Body of pancreas (tissue), 4 donors: ENCODE measurements at regions not wholly inside any gene's neighbourhood (a gene's known extent, or its start where the extent isn't known, plus 50 kb on each side); places are given as distances from the start of the nearest gene placed in this dataset.

Experiments
- ATAC-seq: fragments of 150-250 bp; one replicate; pipeline ENCODE4 v1.9.1; 2016
- DNase-seq, 4 donors: peaks; one replicate each; pipeline ENCODE4 v3.0.0-alpha.2; 2019
- H3K27ac ChIP-seq, 4 donors: fragments of 200-600 bp; sonication (generic); 1 replicate in 3 of 4; 2 replicates in 1 of 4; pipeline versions ENCODE4 v1.5.1 to v1.6.1; 2016 to 2019; ENCODE audit warnings: mild to moderate bottlenecking in 1 of 4, mixed read lengths in 1 of 4, moderate library complexity in 1 of 4
- H3K27me3 ChIP-seq, 2 donors: fragments of 200-600 bp; sonication (generic); one replicate each; pipeline ENCODE4 v1.6.0; 2016; ENCODE audit warnings: mild to moderate bottlenecking in 1 of 2
- H3K36me3 ChIP-seq, 2 donors: fragments of 200-600 bp; sonication (generic); replicated peaks in 1 of 2; 2 replicates each; pipeline ENCODE4 v1.5.1; 2016; ENCODE audit warnings: low read depth in 2 of 2; ENCODE audit not compliant: insufficient read depth in 1 of 2
- H3K4me1 ChIP-seq: fragments of 200-600 bp; sonication (generic); one replicate; pipeline ENCODE4 v1.6.0; 2016
- H3K4me3 ChIP-seq, 2 donors: fragments of 200-600 bp; sonication (generic); 1 replicate in 1 of 2; 2 replicates in 1 of 2; pipeline ENCODE4 v1.5.1; 2016 to 2019
- H3K9me3 ChIP-seq, 3 donors: fragments of 200-600 bp; sonication (generic); 1 replicate in 2 of 3; 2 replicates in 1 of 3; pipeline ENCODE4 v1.5.1; 2016
- CTCF ChIP-seq, 7 experiments: fragments of 450-650 bp in 4 of 7; fragments of 200-600 bp in 3 of 7; sonication (generic) in 3 of 7; IDR thresholded peaks; one replicate each; pipeline ENCODE4 v1.5.1; 2016 to 2019; ENCODE audit warnings: antibody characterized with exemption in 7 of 7
- POLR2A ChIP-seq, 3 donors: fragments of 450-650 bp; IDR thresholded peaks; one replicate each; pipeline ENCODE4 v1.6.1; 2016; ENCODE audit warnings: antibody characterized with exemption in 3 of 3, mild to moderate bottlenecking in 2 of 3
- WGBS, 2 donors: methylation state at CpG; one replicate each; pipeline ENCODE4 v1.1.5; 2017; 5-methylcytosine and 5-hydroxymethylcytosine counted together
- intact Hi-C: fragments of 100-400 bp; cut with DNase I; formaldehyde crosslinking; loops from one replicate; pipeline ENCODE4 v1.15.1; 2023

DNA sequence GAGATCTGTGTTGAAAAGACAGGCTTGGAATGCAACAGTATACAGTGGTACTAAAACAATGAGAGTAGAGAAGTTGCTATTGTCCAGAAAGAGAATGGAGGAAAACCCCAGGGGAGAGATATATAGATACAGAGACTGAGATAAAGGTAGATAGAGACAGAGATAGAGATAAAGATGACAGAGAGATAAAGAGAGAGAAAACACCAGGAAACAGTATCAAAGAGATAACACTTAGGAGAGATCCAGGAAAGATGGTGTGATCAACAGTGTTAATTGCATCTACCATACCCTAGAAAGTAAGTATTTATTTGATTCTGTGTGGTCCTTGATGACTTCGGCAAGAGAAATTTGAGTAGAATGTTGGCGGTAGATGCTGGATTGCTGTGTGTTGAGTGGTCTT, 461.8 kb upstream of the RIOK2 start:
- no peak overlapping the region for H3K27ac ChIP-seq
- intact Hi-C loops, result no loop called here
- no peak for DNase-seq
- H3K36me3 ChIP-seq, result no peaks in the 10 kb centered on the region
- no peak for ATAC-seq
- TF ChIP-seq POLR2A (IDR thresholded peaks at IDR 0.05) (no peak), CTCF (IDR thresholded peaks at IDR 0.05) (no peak)
- no peaks in the 10 kb centered on the region for H3K4me1 ChIP-seq
- WGBS, 2 donors, result 74 to 83% methylated on average over 2 of the region's 2 CpGs
- no peaks in the 10 kb centered on the region for H3K9me3 ChIP-seq
- no peak overlapping the region for H3K4me3 ChIP-seq
- no peaks in the 10 kb centered on the region for H3K27me3 ChIP-seq

DNA sequence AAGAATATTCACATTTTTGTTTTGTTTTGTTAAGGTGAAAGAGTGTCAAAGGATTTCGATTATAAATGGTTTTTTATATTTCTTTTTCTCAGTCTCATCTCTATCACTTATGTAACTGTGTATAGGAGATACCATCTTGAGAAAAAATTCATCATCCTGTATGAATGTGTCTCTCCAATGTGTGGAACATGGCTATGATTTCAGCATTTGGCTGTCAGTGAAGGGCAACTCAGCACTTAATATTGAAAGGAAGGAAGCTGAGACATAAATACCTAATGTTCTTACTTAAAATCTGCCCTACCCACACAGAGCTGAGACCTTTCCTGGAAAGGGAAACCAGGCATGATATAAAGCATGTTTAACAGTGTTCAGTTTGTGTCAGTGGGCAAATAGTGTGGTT, 474.2 kb upstream of the RIOK2 start:
- H3K27me3 ChIP-seq, result no peaks in the 10 kb centered on the region
- H3K4me3 ChIP-seq, result no peak overlapping the region
- no peaks in the 10 kb centered on the region for H3K9me3 ChIP-seq
- no peak for ATAC-seq
- no peak for DNase-seq
- 29 to 51% methylated on average over 1 of the region's 1 CpG for WGBS, 2 donors
- H3K27ac ChIP-seq, result no peak overlapping the region
- no peaks in the 10 kb centered on the region for H3K36me3 ChIP-seq
- no peak for TF ChIP-seq POLR2A (IDR thresholded peaks at IDR 0.05)
- TF ChIP-seq CTCF (IDR thresholded peaks at IDR 0.05), result no peak
- no peaks in the 10 kb centered on the region for H3K4me1 ChIP-seq
- intact Hi-C loops, result no loop called here

GRCh38 chr5:97658116-97658900, 475.3 kb upstream of the RIOK2 start:
- Histone ChIP-seq H3K4me3 (no peak overlapping the region), H3K9me3 (no peaks in the 10 kb centered on the region), H3K27me3 (no peaks in the 10 kb centered on the region), H3K36me3 (no peaks in the 10 kb centered on the region), H3K4me1 (no peaks in the 10 kb centered on the region), H3K27ac (no peak overlapping the region)
- TF ChIP-seq POLR2A (IDR thresholded peaks at IDR 0.05), result no peak
- no peak for TF ChIP-seq CTCF (IDR thresholded peaks at IDR 0.05)
- WGBS, 2 donors, result 33 to 35% methylated on average over 4 of the region's 4 CpGs
- intact Hi-C loops, result no loop called here
- ATAC-seq, result no peak
- no peak for DNase-seq

GRCh38 chr5:97666783-97667182, 483.7 kb upstream of the RIOK2 start:
- no peaks in the 10 kb centered on the region for H3K36me3 ChIP-seq
- no peak for TF ChIP-seq CTCF (IDR thresholded peaks at IDR 0.05)
- TF ChIP-seq POLR2A (IDR thresholded peaks at IDR 0.05), result no peak

DNA sequence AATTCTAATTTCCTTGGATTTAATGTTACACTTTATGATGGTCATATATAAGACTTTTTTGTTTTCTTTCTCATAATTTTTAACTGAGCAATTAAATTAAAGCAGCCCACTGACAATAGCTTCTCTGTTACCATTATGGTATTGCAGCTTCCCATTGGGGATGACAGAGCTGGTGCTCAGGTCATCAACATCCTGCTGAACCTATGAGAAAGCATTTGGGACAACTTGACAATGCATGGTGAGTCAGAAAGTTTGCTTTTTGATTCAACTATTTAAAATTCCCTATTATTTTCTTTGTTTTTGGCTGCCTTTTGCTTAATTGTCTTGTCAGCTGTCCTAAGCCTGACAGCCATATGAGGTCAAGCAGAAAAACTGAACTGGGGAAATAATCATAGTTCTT, 487.4 kb upstream of the RIOK2 start:
- DNase-seq (no peak), ATAC-seq (no peak)
- no peaks in the 10 kb centered on the region for H3K9me3 ChIP-seq
- no peaks in the 10 kb centered on the region for H3K27me3 ChIP-seq
- intact Hi-C loops, result no loop called here
- H3K36me3 ChIP-seq, result no peaks in the 10 kb centered on the region
- H3K27ac ChIP-seq, result no peak overlapping the region
- TF ChIP-seq POLR2A (IDR thresholded peaks at IDR 0.05) (no peak), CTCF (IDR thresholded peaks at IDR 0.05) (no peak)
- H3K4me1 ChIP-seq, result no peaks in the 10 kb centered on the region
- H3K4me3 ChIP-seq, result no peak overlapping the region

More at GRCh38 chr5:97666783-97667182, 483.7 kb upstream of the RIOK2 start:
- H3K4me3 ChIP-seq, result no peak overlapping the region
- 56 to 57% methylated on average over 2 of the region's 2 CpGs for WGBS, 2 donors
- H3K27ac ChIP-seq, result no peak overlapping the region
- H3K27me3 ChIP-seq, result no peaks in the 10 kb centered on the region
- no peaks in the 10 kb centered on the region for H3K9me3 ChIP-seq
- intact Hi-C loops, result no loop called here
- H3K4me1 ChIP-seq, result no peaks in the 10 kb centered on the region
- DNase-seq (no peak), ATAC-seq (no peak)
